Suprapubic skin (tissue), 4 donors: ENCODE measurements at regions not wholly inside any gene's neighbourhood (a gene's known extent, or its start where the extent isn't known, plus 50 kb on each side); places are given as distances from the start of the nearest gene placed in this dataset.

ENCODE experiments used
- CTCF ChIP-seq, 2 donors: fragments of 200-600 bp in 1 of 2; fragments of 450-650 bp in 1 of 2; sonication (generic) in 1 of 2; IDR thresholded peaks; one replicate each; pipeline ENCODE4 v1.5.1; 2016 to 2019; ENCODE audit warnings: antibody characterized with exemption in 2 of 2, mild to moderate bottlenecking in 1 of 2, moderate library complexity in 1 of 2
- EP300 ChIP-seq: sonication (generic); formaldehyde crosslinking; IDR thresholded peaks from one replicate; pipeline ENCODE4 v1.6.1; 2017; ENCODE audit warnings: antibody characterized with exemption
- POLR2A ChIP-seq, 2 donors: fragments of 450-650 bp; IDR thresholded peaks; one replicate each; pipeline ENCODE4 v1.6.1; 2017; ENCODE audit warnings: antibody characterized with exemption in 2 of 2, mild to moderate bottlenecking in 2 of 2, moderate library complexity in 2 of 2
- POLR2AphosphoS5 ChIP-seq, 3 donors: sonication (generic); formaldehyde crosslinking; IDR thresholded peaks; one replicate each; pipeline ENCODE4 v1.6.1; 2017; ENCODE audit warnings: antibody characterized with exemption in 3 of 3

- TF ChIP-seq CTCF (IDR thresholded peaks at IDR 0.05) (no peak), POLR2A (IDR thresholded peaks at IDR 0.05) (no peak), POLR2AphosphoS5 (IDR thresholded peaks at IDR 0.05) (no peak), EP300 (no peak)
These were observed 79.3 kb upstream of the SPANXB1 start for GRCh38 chrX:140923118-140923517.
